ENCODE measurements at regions not wholly inside any gene's neighbourhood (a gene's known extent, or its start where the extent isn't known, plus 50 kb on each side); places are given as distances from the start of the nearest gene placed in this dataset.

- TF ChIP-seq CTCF (IDR thresholded peaks at IDR 0.05; ENCODE audit: insufficient read depth, low read length) (no peak), REST (IDR thresholded peaks at IDR 0.05; ENCODE audit: insufficient replicate concordance, low read depth) (no peak), POLR2AphosphoS5 (IDR thresholded peaks at IDR 0.05; ENCODE audit: low read depth) (no peak), GABPA (IDR thresholded peaks at IDR 0.05; ENCODE audit: low read depth) (no peak)
These were observed 193.0 kb upstream of the NBEA start for GRCh38 chr13:34749046-34749445.

Data from HL-60 (cell line).